WTC11 (cell line): ENCODE measurements at regions not wholly inside any gene's neighbourhood (a gene's known extent, or its start where the extent isn't known, plus 50 kb on each side); places are given as distances from the start of the nearest gene placed in this dataset.

ENCODE experiments used
- CBFB ChIP-seq: sonication (generic); formaldehyde crosslinking; IDR thresholded peaks from 2 replicates; pipeline ENCODE4 v1.8.1; 2022; ENCODE audit warnings: mild to moderate bottlenecking, low read depth, missing genetic modification reagents
- CTCF ChIP-seq: fragments of 200-600 bp; IDR thresholded peaks from 2 replicates; pipeline ENCODE4 v1.8.0; 2022; ENCODE audit warnings: antibody characterized with exemption
- ESRRA ChIP-seq: sonication (generic); formaldehyde crosslinking; IDR thresholded peaks from 2 replicates; pipeline ENCODE4 v1.8.1; 2022; ENCODE audit warnings: mild to moderate bottlenecking, missing genetic modification reagents, borderline replicate concordance
- SOX15 ChIP-seq: fragments of 250-450 bp; sonication (Bioruptor Pico); IDR thresholded peaks from 2 replicates; pipeline ENCODE4 v1.9.0; 2021; ENCODE audit warnings: mild to moderate bottlenecking

GRCh38 chr9:108376140-108376539, 479.6 kb downstream of the ACTL7B start:
- TF ChIP-seq SOX15 (CRISPR knock-in tag), result no peak
- no peak for TF ChIP-seq CBFB (CRISPR knock-in tag)
- TF ChIP-seq CTCF, result no peak
- TF ChIP-seq ESRRA (CRISPR knock-in tag), result no peak
